ENCODE measurements at regions not wholly inside any gene's neighbourhood (a gene's known extent, or its start where the extent isn't known, plus 50 kb on each side); places are given as distances from the start of the nearest gene placed in this dataset.
"Not testable (repeated sequence)": the region's sequence is repeated elsewhere in the genome, so short reads cannot be mapped to it uniquely, and the experiment has no call there.

- DNase-seq (ENCODE audit: low spot score): not testable (repeated sequence)
Observed at GRCh38 chr11:14573539-14574057, 53.4 kb upstream of the PSMA1 start.

- no peak for DNase-seq (ENCODE audit: low spot score)
Observed at GRCh38 chr11:14577292-14577691, 57.1 kb upstream of the PSMA1 start.

- no peak for DNase-seq (ENCODE audit: low spot score)
Observed at GRCh38 chr11:14577835-14578529, 57.8 kb upstream of the PSMA1 start.

- peak; percentile 13 for DNase-seq (ENCODE audit: low spot score)
Observed at GRCh38 chr11:14578541-14578956, 58.4 kb upstream of the PSMA1 start.

- no peak for DNase-seq (ENCODE audit: low spot score)
Observed at GRCh38 chr11:14579646-14580045, 59.5 kb upstream of the PSMA1 start.

- no peak for DNase-seq (ENCODE audit: low spot score)
Observed at GRCh38 chr11:14582793-14583192, 60.8 kb upstream of the PDE3B start.

- DNase-seq (ENCODE audit: low spot score): no peak
Observed at GRCh38 chr11:14583252-14584034, 60.2 kb upstream of the PDE3B start.

GRCh38 chr11:14584035-14584363 lies 59.6 kb upstream of the PDE3B start:
- DNase-seq (ENCODE audit: low spot score): no peak

GRCh38 chr11:14584595-14584994 lies 59.0 kb upstream of the PDE3B start:
- no peak for DNase-seq (ENCODE audit: low spot score)

GRCh38 chr11:14585438-14585837 lies 58.2 kb upstream of the PDE3B start:
- DNase-seq (ENCODE audit: low spot score): no peak

- no peak for DNase-seq (ENCODE audit: low spot score)
Observed at GRCh38 chr11:14587258-14587657, 56.3 kb upstream of the PDE3B start.

- no peak for DNase-seq (ENCODE audit: low spot score)
Observed at GRCh38 chr11:14588681-14589080, 54.9 kb upstream of the PDE3B start.

- no peak for DNase-seq (ENCODE audit: low spot score)
Observed at GRCh38 chr11:14589421-14589820, 54.2 kb upstream of the PDE3B start.

GRCh38 chr11:14591046-14591445 lies 52.6 kb upstream of the PDE3B start:
- not testable (repeated sequence) for DNase-seq (ENCODE audit: low spot score)

GRCh38 chr11:14593671-14594070 lies 49.9 kb upstream of the PDE3B start:
- DNase-seq (ENCODE audit: low spot score): no peak

All from hematopoietic multipotent progenitor cell treated with erythropoietin and hydrocortisone succinate and interleukin-3 and kit ligand, for 15 days (in vitro differentiated cells).